ENCODE measurements at regions not wholly inside any gene's neighbourhood (a gene's known extent, or its start where the extent isn't known, plus 50 kb on each side); places are given as distances from the start of the nearest gene placed in this dataset.
"Not testable (repeated sequence)": the region's sequence is repeated elsewhere in the genome, so short reads cannot be mapped to it uniquely, and the experiment has no call there.

DNA sequence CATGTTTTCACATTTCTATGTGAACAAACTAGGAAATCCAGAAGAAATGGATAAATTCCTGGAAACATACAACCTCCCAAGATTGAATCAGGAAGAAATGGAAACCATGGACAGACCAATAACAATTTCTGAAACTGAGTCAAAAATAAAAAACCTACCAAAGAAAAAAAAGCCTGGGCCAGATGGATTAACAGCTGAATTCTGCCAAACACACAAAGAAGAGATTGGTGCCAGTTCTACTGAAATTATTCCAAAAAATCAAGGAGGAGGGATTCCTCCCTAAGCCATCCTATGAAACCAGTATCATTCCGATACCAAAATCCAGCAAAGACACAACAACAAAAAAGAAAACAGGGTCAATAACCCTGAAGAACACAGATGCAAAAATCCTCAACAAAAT lies 166.9 kb upstream of the FBXL7 start:
- no peak for DNase-seq

- DNase-seq: no peak
These were observed 173.0 kb upstream of the FBXL7 start for GRCh38 chr5:15326932-15327331.

DNA sequence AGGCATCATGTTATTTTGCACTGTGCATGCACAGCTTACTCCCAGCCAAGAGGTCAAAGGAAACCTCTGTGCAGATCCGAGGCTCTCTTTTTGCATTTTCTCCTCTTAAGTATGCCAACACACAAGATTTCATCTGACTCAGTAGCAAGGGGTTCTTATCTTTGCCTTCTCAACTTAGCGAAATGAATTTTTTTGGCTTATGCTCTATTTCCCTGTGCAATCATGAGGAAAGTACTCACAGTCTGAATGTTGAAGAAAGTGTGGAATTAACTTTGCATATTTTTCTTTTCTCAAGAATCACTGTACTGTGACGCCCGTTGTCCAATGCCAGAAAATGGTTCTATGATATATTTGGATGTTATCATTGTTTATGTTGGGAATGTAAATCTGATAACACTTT lies 173.5 kb upstream of the FBXL7 start:
- DNase-seq: no peak

- no peak for DNase-seq
These were observed 177.6 kb upstream of the FBXL7 start for GRCh38 chr5:15322421-15322820.

DNA sequence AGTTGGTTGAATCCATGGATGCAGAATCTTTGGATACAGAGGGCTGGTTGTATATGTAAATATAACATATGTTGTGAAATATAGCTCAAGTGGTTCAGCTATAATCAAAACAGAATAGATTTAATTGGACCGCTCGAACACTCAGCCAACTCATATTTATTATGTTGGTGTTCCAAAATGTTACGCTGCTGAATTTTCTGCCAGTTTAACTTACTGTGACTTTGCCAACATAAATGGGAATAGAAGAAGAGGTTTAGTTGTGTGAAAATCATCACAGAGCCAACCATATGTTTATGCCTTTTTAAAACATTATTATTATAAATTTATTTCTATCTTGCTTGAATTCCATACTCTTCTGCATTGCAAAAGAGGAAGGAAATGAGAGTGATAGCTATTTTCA lies 178.2 kb upstream of the FBXL7 start:
- DNase-seq: no peak

DNA sequence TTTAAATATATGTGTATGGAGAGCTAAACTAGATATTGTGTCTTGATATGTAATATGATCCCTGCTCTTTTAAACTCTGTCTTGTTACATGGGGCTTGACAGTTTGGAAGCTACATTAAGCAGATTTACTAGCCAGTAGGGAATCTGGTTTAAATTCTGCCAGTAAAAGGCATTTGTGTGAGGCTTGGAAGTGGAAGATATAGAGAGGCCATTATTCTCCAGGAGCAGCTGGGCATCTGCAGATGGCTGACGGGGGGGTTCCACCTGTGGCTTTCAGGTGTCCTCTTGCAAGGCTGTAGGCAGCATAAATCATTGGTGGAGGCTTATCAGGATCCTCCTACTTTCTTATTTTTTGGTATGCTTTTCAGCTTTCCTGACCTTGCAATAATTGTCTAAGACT lies 179.1 kb upstream of the FBXL7 start:
- DNase-seq: no peak

DNA sequence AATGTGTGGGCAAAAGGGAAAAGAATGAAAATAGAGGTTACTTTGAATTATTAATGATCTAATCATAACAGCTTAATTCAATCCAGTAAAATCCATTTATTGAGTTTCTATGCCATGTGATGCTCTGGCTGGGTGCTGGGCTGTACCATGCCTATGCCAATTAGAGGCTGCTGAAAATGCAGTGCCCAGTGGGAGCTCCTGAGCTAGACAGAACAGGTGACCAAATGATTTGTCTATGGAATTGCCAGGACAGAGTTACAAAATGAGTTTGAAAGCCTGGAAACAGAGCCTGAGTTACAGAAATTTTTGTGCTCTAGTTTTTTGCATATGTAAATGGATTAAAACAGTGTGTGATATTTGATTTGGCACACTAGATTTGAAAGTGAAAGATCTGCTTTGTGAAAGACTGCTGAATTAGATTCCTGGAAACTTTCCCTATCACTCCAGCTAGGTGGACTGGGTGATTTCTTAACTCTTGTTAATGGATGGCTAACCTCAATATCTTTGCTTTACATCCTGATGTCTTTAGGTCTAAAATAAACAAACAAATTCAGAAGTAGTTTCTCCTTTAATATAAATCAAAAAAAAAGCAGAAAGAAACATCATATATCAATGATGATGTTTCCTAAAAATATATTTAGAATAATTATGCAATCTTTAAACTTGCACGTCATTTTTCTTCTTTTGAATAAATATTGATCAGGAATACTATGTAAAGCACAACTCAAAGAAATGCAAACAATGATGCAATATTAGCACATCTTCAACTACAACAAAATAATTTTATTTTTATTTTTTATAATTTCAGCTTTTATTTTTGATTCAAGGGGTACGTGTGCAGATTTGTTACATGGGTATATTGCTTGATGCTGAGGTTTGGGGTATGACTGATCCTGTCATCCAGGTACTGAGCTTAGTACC lies 194.8 kb upstream of the FBXL7 start:
- DNase-seq: no peak

GRCh38 chr5:15304066-15304731 lies 195.8 kb upstream of the FBXL7 start:
- DNase-seq: no peak

DNA sequence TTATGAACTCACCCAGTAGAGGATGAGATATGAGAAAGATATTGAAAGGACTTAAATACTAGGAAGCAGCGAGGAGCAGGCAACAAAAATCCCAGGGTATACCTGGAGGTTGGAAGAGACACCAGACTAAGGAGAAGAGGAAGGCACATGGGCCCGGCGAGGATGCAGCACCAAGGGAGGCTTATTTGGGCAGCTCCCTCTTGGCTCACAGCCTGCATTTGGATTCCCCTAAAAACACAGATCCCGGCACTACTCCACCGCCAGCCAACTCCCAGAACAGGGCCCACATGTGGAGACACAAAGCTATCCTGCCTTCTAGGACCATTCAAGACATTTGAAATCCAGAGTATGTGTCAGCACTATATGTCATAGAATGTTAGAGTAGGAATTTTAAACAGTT lies 199.8 kb upstream of the FBXL7 start:
- DNase-seq: no peak

GRCh38 chr5:15290953-15291352 lies 209.0 kb upstream of the FBXL7 start:
- DNase-seq: no peak

DNA sequence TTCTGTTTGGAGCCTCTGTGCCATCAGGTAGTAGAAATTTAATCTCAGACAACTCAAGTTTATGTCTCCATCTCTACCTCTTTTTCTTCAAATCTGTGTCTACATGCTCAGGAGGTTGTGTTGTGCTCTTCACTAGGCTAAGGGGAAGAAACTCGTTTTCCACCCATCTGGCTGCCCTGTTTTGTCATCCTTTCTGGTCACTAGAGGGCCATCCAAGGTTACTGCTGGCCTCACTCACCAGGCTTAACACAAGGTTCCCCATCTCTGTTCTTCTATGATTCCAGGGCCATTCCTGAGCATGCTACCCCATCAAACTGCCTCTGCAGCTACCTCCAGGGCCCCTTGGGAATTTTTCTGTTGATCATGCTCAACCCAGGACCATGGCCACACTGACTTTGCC lies 213.3 kb upstream of the FBXL7 start:
- DNase-seq: no peak

DNA sequence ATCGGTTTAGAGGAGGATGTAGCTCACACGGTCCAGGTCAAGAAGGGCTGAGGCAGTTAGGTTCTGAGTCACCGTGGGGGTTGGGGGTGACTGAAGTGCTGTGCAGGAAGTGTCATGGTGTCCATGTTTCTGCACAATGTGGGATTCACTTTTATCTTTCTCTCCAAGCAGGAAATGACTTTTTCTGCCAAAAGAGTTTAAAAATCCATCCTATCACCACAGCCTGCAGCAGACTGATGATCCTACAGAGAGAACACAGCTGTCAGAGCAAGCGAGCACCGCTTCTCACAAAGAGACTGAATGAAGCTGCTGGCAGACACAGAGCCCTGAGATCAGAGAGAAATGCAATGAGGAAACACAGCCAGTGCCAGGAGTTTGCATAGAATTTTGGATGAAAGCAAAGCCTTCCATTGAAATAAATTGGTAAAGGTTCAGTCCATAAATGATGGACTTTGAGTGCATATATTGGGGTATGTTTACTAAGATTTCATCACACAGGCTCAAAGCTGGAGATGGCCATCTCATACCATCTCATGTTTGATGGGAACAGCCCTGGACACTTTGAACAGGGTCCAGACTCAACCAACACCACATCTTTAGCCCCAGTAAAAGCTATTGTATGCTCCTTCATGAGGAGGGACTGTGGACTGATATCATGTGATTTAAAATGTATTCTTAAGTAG lies 213.9 kb upstream of the FBXL7 start:
- no peak for DNase-seq

DNA sequence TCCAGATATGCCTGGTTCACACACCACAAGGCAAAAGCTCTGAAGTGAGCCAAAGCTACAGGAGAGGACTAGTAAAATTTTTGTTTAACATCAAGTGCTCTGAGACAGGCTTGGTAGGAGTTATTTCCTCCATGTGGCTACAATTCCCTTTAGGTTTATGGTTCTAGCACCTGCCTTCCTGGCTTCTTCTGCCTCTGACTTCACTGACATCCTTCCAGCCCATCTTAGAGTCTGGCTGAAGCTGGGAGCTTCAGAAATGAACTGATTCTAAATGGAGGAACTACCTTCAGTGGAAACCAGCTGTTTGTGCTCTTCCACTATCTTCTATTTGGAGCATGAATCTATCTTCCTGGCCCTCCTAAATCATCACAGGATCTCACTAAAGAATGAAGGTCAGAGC lies 215.3 kb upstream of the FBXL7 start:
- no peak for DNase-seq

DNA sequence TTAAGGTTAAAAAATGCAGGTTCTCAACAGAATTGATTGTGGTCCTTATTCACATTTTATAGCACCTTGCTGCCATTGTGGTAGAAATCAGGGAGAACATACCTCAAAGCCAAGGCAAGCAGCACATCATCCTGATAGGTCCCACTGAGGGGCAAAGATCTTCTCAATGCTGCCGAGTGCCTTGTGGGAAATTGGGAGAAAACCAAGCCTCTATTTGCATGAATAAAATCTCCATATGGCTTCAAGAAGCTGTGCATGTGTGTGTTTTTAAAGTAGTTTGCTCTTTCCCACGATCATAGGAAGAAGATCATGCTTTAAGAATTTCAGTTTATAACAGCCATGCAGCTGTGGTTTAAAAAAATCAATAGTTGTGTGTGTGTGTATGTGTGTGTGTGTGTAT lies 216.9 kb upstream of the FBXL7 start:
- DNase-seq: no peak

DNA sequence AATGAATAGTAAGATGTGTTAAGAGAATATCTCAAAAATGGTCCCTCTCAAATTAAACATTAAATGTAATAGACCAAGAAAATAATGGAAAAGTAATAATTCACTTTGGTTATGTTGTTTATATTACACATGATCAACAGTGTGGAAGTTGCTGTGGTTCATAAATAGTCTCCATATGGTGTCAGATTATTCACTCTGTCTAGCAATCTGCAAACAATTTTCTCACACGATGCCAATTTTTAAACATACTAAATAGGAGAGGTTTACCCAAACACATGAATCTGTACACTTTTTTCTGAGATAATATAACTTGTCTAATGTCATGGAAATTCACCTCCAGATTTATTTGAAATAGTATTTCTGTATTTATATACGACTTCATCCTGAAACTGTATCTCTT lies 217.4 kb upstream of the FBXL7 start:
- DNase-seq: no peak

DNA sequence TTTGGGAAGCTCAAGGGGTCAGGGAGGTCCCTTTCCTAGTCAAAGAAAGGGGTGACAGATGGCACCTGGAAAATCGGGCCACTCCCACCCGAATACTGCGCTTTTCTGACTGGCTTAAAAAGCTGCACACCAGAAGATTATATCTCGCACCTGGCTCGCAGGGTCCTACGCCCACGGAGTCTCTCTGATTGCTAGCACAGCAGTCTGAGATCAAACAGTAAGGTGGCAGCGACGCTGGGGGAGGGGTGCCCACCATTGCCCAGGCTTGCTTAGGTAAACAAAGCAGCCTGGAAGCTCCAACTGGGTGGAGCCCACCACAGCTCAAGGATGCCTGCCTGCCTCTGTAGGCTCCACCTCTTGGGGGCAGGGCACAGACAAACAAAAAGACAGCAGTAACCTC lies 228.4 kb upstream of the FBXL7 start:
- not testable (repeated sequence) for DNase-seq

DNA sequence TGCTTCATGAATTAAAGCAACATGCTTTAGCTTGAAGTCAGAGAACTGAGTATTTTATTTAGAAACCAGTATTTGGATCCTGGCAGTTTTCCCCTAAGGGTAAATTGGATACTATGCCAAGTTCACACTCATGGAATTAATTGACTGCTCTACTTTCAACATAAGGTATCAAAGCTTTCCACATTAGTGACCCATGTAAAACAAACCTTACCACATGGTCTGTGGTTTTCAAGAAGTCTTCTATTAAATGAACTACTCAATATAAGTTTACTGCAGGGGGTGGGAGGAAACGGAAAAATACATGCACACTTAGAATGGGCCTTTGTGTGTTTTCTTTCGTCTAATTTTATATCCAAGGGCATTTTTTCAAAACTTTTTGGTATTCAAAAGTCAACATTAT lies 232.0 kb upstream of the FBXL7 start:
- no peak for DNase-seq

GRCh38 chr5:15266841-15267240 lies 233.1 kb upstream of the FBXL7 start:
- DNase-seq: no peak

DNA sequence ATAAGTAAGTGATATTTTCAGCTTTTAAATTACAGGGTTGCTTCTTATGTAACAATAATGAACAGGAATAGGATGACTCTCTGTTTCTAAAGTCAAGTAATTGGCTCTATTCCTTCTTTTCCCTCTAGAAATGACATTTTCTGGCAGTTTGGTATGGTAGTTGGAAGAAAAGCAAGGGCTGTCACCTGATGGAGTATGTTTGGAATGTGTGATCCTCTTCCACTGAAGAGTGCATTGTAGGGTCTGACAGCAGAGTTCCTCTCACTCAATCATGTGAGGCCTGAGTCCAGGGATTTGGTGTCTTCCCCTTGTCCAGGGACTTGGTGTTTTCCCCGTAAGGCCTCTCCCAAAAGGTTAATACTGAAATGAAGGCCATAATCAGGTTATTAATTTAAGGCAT lies 233.8 kb upstream of the FBXL7 start:
- DNase-seq: no peak

DNA sequence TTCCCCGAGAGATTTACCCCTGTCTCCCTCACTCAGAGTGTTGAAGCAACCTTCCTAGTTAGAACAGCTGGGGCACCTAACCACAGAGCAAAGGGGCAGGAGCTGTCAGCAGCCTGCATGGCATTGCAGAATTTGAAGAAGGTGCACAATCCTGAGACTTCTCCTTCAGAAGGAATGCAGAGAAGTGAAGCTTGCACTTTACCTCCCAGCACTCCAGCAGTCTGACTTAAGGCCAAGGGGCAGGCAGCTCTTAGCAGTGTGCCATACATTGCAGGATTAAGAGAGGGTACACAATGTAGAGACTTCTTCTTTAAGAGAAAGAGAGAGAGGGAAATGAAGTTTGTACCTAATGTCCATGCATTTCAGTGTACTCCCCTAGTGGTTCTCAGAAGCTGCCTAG lies 236.0 kb upstream of the FBXL7 start:
- DNase-seq: no peak

DNA sequence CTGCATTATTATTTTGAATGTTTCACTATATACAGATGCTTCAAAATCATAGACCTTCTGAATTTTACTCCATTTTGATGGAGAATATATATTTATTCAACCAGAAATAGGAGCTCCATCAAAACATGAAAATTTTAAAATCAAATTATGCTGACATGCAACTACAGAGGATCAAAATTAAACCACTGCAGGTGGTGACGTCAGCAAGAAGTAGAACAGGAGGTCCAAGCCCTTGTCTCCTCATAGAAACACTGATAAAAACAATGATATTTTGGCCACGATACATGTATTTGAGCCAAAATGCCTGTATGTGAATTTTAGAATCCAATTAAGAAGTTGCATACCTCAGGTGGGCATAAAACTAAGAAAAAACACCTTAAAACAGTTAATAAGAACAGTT lies 236.6 kb upstream of the FBXL7 start:
- DNase-seq: no peak

- DNase-seq: no peak
These were observed 238.5 kb upstream of the FBXL7 start for GRCh38 chr5:15261269-15261995.
